Stimulated activated naive B cell treated with anti-CD40 and anti-IgM and Interleukin-4, amounts not matched to agents 10 μg/mL and 1 μg/mL and 100 μg/mL, for 72 hours (primary cell): ENCODE measurements at regions not wholly inside any gene's neighbourhood (a gene's known extent, or its start where the extent isn't known, plus 50 kb on each side); places are given as distances from the start of the nearest gene placed in this dataset.

Experiments used
- ATAC-seq, 2 donors: fragments of 150-1000 bp; cut with Tn5 transposase; replicated peaks; 2 replicates each; pipeline ENCODE4 v1.10.0; 2021; ENCODE audit warnings: moderate library complexity in 1 of 2
- DNase-seq: peaks from one replicate; pipeline ENCODE4 v3.0.0; 2021
- H3K27ac Mint-ChIP-seq: one replicate; pipeline ENCODE4 v1.8.0; 2022; ENCODE audit warnings: mild to moderate bottlenecking, mixed read lengths
- H3K27me3 Mint-ChIP-seq, 2 donors: one replicate each; pipeline ENCODE4 v1.8.0; 2022; ENCODE audit warnings: mixed read lengths in 2 of 2
- H3K36me3 Mint-ChIP-seq, 2 donors: one replicate each; pipeline ENCODE4 v1.8.0; 2022; ENCODE audit warnings: mixed read lengths in 2 of 2, mild to moderate bottlenecking in 1 of 2
- H3K4me1 Mint-ChIP-seq, 2 donors: one replicate each; pipeline ENCODE4 v1.8.0; 2022; ENCODE audit warnings: mixed read lengths in 2 of 2, mild to moderate bottlenecking in 1 of 2
- H3K4me3 Mint-ChIP-seq, 2 donors: one replicate each; pipeline ENCODE4 v1.8.0; 2022; ENCODE audit warnings: mild to moderate bottlenecking in 2 of 2, mixed read lengths in 2 of 2, moderate library complexity in 1 of 2
- H3K9me3 Mint-ChIP-seq, 2 donors: one replicate each; pipeline ENCODE4 v1.8.0; 2022; ENCODE audit warnings: mixed read lengths in 2 of 2, mild to moderate bottlenecking in 1 of 2

- H3K4me1 Mint-ChIP-seq: no peaks in the 10 kb centered on the region
- no peaks in the 10 kb centered on the region for H3K36me3 Mint-ChIP-seq
- H3K27me3 Mint-ChIP-seq: no peaks in the 10 kb centered on the region
- H3K27ac Mint-ChIP-seq: no peak overlapping the region
- ATAC-seq (no peak), DNase-seq (no peak)
- H3K4me3 Mint-ChIP-seq: no peak overlapping the region
- H3K9me3 Mint-ChIP-seq: no peaks in the 10 kb centered on the region
These were observed 169.2 kb upstream of the MANEA start for GRCh38 chr6:95408111-95408510.

- H3K27me3 Mint-ChIP-seq: no peaks in the 10 kb centered on the region
- H3K4me3 Mint-ChIP-seq: no peak overlapping the region
- no peaks in the 10 kb centered on the region for H3K36me3 Mint-ChIP-seq
- H3K4me1 Mint-ChIP-seq: no peaks in the 10 kb centered on the region
- DNase-seq (no peak), ATAC-seq (no peak)
- H3K27ac Mint-ChIP-seq: no peak overlapping the region
- H3K9me3 Mint-ChIP-seq: no peaks in the 10 kb centered on the region
These were observed 167.2 kb upstream of the MANEA start for GRCh38 chr6:95410168-95410567.

- Mint-ChIP-seq H3K4me1 (no peaks in the 10 kb centered on the region), H3K27ac (no peak overlapping the region), H3K9me3 (peaks cover 1 to 3% of the 10 kb centered on the region in 2 donors), H3K4me3 (no peak overlapping the region), H3K36me3 (no peaks in the 10 kb centered on the region), H3K27me3 (no peaks in the 10 kb centered on the region)
- no peak for ATAC-seq
- no peak for DNase-seq
These were observed 163.5 kb upstream of the MANEA start for GRCh38 chr6:95413789-95414188.

GRCh38 chr6:95417856-95418255 lies 159.5 kb upstream of the MANEA start:
- Mint-ChIP-seq H3K4me1 (no peaks in the 10 kb centered on the region), H3K4me3 (no peak overlapping the region), H3K27ac (no peak overlapping the region), H3K36me3 (no peaks in the 10 kb centered on the region), H3K9me3 (peaks cover 13 to 21% of the 10 kb centered on the region in 2 donors), H3K27me3 (no peaks in the 10 kb centered on the region)
- ATAC-seq (no peak), DNase-seq (no peak)

- Mint-ChIP-seq H3K4me3 (no peak overlapping the region), H3K27ac (no peak overlapping the region), H3K36me3 (no peaks in the 10 kb centered on the region), H3K9me3 (peaks cover 13 to 21% of the 10 kb centered on the region in 2 donors), H3K27me3 (no peaks in the 10 kb centered on the region), H3K4me1 (no peaks in the 10 kb centered on the region)
- ATAC-seq (no peak), DNase-seq (no peak)
These were observed 156.5 kb upstream of the MANEA start for GRCh38 chr6:95420792-95421191.

GRCh38 chr6:95423331-95423730 lies 154.0 kb upstream of the MANEA start:
- no peaks in the 10 kb centered on the region for H3K4me1 Mint-ChIP-seq
- DNase-seq (no peak), ATAC-seq (no peak)
- peaks cover 13 to 18% of the 10 kb centered on the region in 2 donors for H3K9me3 Mint-ChIP-seq
- H3K36me3 Mint-ChIP-seq: no peaks in the 10 kb centered on the region
- no peaks in the 10 kb centered on the region for H3K27me3 Mint-ChIP-seq
- no peak overlapping the region for H3K4me3 Mint-ChIP-seq
- no peak overlapping the region for H3K27ac Mint-ChIP-seq

GRCh38 chr6:95431637-95432228 lies 145.6 kb upstream of the MANEA start:
- DNase-seq (no peak), ATAC-seq (no peak)
- Mint-ChIP-seq H3K9me3 (peaks cover 0 to 1% of the 10 kb centered on the region in 2 donors), H3K36me3 (no peaks in the 10 kb centered on the region), H3K4me3 (no peak overlapping the region), H3K27ac (no peak overlapping the region), H3K27me3 (no peaks in the 10 kb centered on the region), H3K4me1 (no peaks in the 10 kb centered on the region)

- peaks cover 0 to 6% of the 10 kb centered on the region in 2 donors for H3K27me3 Mint-ChIP-seq
- DNase-seq: no peak
- H3K4me3 Mint-ChIP-seq: no peak overlapping the region
- H3K9me3 Mint-ChIP-seq: no peaks in the 10 kb centered on the region
- no peaks in the 10 kb centered on the region for H3K4me1 Mint-ChIP-seq
- H3K36me3 Mint-ChIP-seq: no peaks in the 10 kb centered on the region
- H3K27ac Mint-ChIP-seq: no peak overlapping the region
- ATAC-seq: no peak
These were observed 137.6 kb upstream of the MANEA start for GRCh38 chr6:95439741-95440140.

- ATAC-seq: no peak
- DNase-seq: no peak
- Mint-ChIP-seq H3K36me3 (no peaks in the 10 kb centered on the region), H3K4me1 (no peaks in the 10 kb centered on the region), H3K9me3 (peaks cover 0 to 1% of the 10 kb centered on the region in 2 donors), H3K4me3 (no peak overlapping the region), H3K27me3 (no peaks in the 10 kb centered on the region), H3K27ac (no peak overlapping the region)
These were observed 129.1 kb upstream of the MANEA start for GRCh38 chr6:95448208-95448607.

GRCh38 chr6:95469511-95469910 lies 107.8 kb upstream of the MANEA start:
- H3K4me3 Mint-ChIP-seq: no peak overlapping the region
- DNase-seq (no peak), ATAC-seq (no peak)
- H3K27ac Mint-ChIP-seq: no peak overlapping the region
- no peaks in the 10 kb centered on the region for H3K9me3 Mint-ChIP-seq
- H3K27me3 Mint-ChIP-seq: no peaks in the 10 kb centered on the region
- no peaks in the 10 kb centered on the region for H3K4me1 Mint-ChIP-seq
- no peaks in the 10 kb centered on the region for H3K36me3 Mint-ChIP-seq

- Mint-ChIP-seq H3K27me3 (no peaks in the 10 kb centered on the region), H3K9me3 (peaks cover 6% of the 10 kb centered on the region in 2 donors), H3K4me1 (no peaks in the 10 kb centered on the region), H3K27ac (no peak overlapping the region), H3K36me3 (no peaks in the 10 kb centered on the region), H3K4me3 (no peak overlapping the region)
- no peak for DNase-seq
- ATAC-seq: no peak
These were observed 98.4 kb upstream of the MANEA start for GRCh38 chr6:95478941-95479340.

GRCh38 chr6:95487817-95488216 lies 89.5 kb upstream of the MANEA start:
- no peaks in the 10 kb centered on the region for H3K27me3 Mint-ChIP-seq
- no peaks in the 10 kb centered on the region for H3K36me3 Mint-ChIP-seq
- ATAC-seq (no peak), DNase-seq (no peak)
- no peak overlapping the region for H3K4me3 Mint-ChIP-seq
- H3K27ac Mint-ChIP-seq: no peak overlapping the region
- H3K9me3 Mint-ChIP-seq: peaks cover 0 to under 1% of the 10 kb centered on the region in 2 donors
- H3K4me1 Mint-ChIP-seq: no peaks in the 10 kb centered on the region

GRCh38 chr6:95489185-95489863 lies 88.0 kb upstream of the MANEA start:
- H3K27ac Mint-ChIP-seq: no peak overlapping the region
- H3K36me3 Mint-ChIP-seq: no peaks in the 10 kb centered on the region
- H3K4me3 Mint-ChIP-seq: no peak overlapping the region
- no peak for ATAC-seq
- DNase-seq: no peak
- H3K27me3 Mint-ChIP-seq: no peaks in the 10 kb centered on the region
- no peaks in the 10 kb centered on the region for H3K9me3 Mint-ChIP-seq
- no peaks in the 10 kb centered on the region for H3K4me1 Mint-ChIP-seq

- ATAC-seq (no peak), DNase-seq (no peak)
- Mint-ChIP-seq H3K27me3 (no peaks in the 10 kb centered on the region), H3K36me3 (no peaks in the 10 kb centered on the region), H3K4me3 (no peak overlapping the region), H3K4me1 (no peaks in the 10 kb centered on the region), H3K9me3 (peaks cover 0 to 4% of the 10 kb centered on the region in 2 donors), H3K27ac (no peak overlapping the region)
These were observed 80.4 kb upstream of the MANEA start for GRCh38 chr6:95496769-95497426.
